ENCODE measurements at regions not wholly inside any gene's neighbourhood (a gene's known extent, or its start where the extent isn't known, plus 50 kb on each side); places are given as distances from the start of the nearest gene placed in this dataset.

DNA sequence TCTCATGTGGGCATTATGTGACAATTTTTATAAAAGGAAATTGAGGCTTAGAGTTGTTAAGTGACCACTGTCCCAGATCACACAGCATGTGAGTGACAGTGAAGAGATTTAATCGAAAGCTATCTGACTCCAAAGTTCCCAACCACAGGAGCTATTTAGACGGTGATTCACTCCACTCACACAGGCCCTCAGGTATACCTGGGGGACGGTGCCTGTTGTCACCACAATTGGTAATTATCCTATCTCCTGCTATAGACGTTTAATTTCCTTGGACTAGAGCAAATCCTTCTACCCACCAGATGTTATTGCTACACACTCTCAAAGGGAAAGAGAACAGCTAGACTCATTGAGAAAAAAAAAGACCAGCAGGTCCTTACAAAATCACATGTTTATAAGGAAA is 145.5 kb downstream of the KLF6 start:
- TF ChIP-seq, protein P1, sequence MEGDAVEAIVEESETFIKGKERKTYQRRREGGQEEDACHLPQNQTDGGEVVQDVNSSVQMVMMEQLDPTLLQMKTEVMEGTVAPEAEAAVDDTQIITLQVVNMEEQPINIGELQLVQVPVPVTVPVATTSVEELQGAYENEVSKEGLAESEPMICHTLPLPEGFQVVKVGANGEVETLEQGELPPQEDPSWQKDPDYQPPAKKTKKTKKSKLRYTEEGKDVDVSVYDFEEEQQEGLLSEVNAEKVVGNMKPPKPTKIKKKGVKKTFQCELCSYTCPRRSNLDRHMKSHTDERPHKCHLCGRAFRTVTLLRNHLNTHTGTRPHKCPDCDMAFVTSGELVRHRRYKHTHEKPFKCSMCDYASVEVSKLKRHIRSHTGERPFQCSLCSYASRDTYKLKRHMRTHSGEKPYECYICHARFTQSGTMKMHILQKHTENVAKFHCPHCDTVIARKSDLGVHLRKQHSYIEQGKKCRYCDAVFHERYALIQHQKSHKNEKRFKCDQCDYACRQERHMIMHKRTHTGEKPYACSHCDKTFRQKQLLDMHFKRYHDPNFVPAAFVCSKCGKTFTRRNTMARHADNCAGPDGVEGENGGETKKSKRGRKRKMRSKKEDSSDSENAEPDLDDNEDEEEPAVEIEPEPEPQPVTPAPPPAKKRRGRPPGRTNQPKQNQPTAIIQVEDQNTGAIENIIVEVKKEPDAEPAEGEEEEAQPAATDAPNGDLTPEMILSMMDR (IDR thresholded peaks at IDR 0.05): no peak
- TF ChIP-seq ZFX (IDR thresholded peaks at IDR 0.05; ENCODE audit: borderline replicate concordance): no peak

Data from 22Rv1 (cell line).